ENCODE measurements at regions not wholly inside any gene's neighbourhood (a gene's known extent, or its start where the extent isn't known, plus 50 kb on each side); places are given as distances from the start of the nearest gene placed in this dataset.

DNA sequence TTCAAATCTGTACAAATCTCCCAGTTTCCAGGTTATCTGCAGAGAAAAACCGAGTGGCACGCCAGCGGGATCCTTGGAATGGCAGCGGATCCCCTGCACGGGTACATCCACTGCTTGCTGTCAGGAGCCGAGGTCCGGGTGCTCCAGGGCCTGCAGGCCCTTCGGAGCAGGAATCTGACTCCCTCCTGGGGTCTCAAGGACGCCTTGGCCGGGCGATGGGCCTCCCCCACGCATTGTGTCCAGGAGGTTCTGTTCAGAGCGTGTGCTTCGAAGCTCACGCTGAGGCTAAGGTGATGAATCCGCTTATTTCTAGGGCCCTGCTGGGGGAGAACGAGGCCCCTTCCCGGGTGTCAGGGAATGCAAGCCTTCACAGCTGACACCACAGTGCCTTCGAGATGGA, 148.9 kb downstream of the SOX1 start:
- Mint-ChIP-seq H3K4me3 (no peak overlapping the region), H3K36me3 (ENCODE audit: low read depth) (no peaks in the 10 kb centered on the region), H3K9me3 (no peaks in the 10 kb centered on the region), H3K4me1 (peaks cover 6% of the 10 kb centered on the region; the same call in 1 of the 3 replicates), H3K27ac (no peak overlapping the region), H3K27me3 (ENCODE audit: insufficient read depth, low read depth, poor library complexity) (peaks cover 10% of the 10 kb centered on the region)
- Histone ChIP-seq H2AFZ (no peak overlapping the region), H3F3A (replicated peaks; ENCODE audit: low read depth) (no peaks in the 10 kb centered on the region), H4K20me1 (replicated peaks; ENCODE audit: insufficient read depth) (no peaks in the 10 kb centered on the region), H3K4me2 (no peak overlapping the region), H3K4me3 (no peak overlapping the region), H3K36me3 (ENCODE audit: insufficient read depth) (no peaks in the 10 kb centered on the region), H3K27ac (ENCODE audit: low read depth) (no peak overlapping the region), H3K27me3 (ENCODE audit: insufficient read depth) (no peaks in the 10 kb centered on the region), H3K4me1 (ENCODE audit: insufficient read depth) (no peaks in the 10 kb centered on the region), H3K9me2 (ENCODE audit: insufficient read depth) (no peaks in the 10 kb centered on the region), H3K79me2 (replicated peaks; ENCODE audit: insufficient read depth) (no peaks in the 10 kb centered on the region)
- DNase-seq (ENCODE audit: low spot score) (no peak), ATAC-seq (no peak)
- TF ChIP-seq EZH2 (IDR thresholded peaks at IDR 0.05; ENCODE audit: low read depth, unreplicated experiment) (no peak), STAT1 (IDR thresholded peaks at IDR 0.05; ENCODE audit: unreplicated experiment) (no peak), ZNF114 (CRISPR knock-in tag; IDR thresholded peaks at IDR 0.05) (no peak), NANOG (IDR thresholded peaks at IDR 0.05; ENCODE audit: borderline replicate concordance) (no peak), EZH2phosphoT487 (IDR thresholded peaks at IDR 0.05; ENCODE audit: unreplicated experiment) (no peak), JUNB (IDR thresholded peaks at IDR 0.05; ENCODE audit: unreplicated experiment) (no peak), CREB1 (CRISPR knock-in tag; IDR thresholded peaks at IDR 0.05; ENCODE audit: low read depth) (no peak), POLR2AphosphoS5 (IDR thresholded peaks at IDR 0.05; ENCODE audit: low read depth) (no peak), ZNF331 (CRISPR knock-in tag; IDR thresholded peaks at IDR 0.05; ENCODE audit: low read depth) (no peak)
- TF ChIP-seq, protein P1, sequence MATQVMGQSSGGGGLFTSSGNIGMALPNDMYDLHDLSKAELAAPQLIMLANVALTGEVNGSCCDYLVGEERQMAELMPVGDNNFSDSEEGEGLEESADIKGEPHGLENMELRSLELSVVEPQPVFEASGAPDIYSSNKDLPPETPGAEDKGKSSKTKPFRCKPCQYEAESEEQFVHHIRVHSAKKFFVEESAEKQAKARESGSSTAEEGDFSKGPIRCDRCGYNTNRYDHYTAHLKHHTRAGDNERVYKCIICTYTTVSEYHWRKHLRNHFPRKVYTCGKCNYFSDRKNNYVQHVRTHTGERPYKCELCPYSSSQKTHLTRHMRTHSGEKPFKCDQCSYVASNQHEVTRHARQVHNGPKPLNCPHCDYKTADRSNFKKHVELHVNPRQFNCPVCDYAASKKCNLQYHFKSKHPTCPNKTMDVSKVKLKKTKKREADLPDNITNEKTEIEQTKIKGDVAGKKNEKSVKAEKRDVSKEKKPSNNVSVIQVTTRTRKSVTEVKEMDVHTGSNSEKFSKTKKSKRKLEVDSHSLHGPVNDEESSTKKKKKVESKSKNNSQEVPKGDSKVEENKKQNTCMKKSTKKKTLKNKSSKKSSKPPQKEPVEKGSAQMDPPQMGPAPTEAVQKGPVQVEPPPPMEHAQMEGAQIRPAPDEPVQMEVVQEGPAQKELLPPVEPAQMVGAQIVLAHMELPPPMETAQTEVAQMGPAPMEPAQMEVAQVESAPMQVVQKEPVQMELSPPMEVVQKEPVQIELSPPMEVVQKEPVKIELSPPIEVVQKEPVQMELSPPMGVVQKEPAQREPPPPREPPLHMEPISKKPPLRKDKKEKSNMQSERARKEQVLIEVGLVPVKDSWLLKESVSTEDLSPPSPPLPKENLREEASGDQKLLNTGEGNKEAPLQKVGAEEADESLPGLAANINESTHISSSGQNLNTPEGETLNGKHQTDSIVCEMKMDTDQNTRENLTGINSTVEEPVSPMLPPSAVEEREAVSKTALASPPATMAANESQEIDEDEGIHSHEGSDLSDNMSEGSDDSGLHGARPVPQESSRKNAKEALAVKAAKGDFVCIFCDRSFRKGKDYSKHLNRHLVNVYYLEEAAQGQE (IDR thresholded peaks at IDR 0.05; ENCODE audit: unreplicated experiment), result no peak
- TF ChIP-seq, protein P2, sequence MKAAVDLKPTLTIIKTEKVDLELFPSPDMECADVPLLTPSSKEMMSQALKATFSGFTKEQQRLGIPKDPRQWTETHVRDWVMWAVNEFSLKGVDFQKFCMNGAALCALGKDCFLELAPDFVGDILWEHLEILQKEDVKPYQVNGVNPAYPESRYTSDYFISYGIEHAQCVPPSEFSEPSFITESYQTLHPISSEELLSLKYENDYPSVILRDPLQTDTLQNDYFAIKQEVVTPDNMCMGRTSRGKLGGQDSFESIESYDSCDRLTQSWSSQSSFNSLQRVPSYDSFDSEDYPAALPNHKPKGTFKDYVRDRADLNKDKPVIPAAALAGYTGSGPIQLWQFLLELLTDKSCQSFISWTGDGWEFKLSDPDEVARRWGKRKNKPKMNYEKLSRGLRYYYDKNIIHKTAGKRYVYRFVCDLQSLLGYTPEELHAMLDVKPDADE (IDR thresholded peaks at IDR 0.05), result no peak
- TF ChIP-seq, protein P3, sequence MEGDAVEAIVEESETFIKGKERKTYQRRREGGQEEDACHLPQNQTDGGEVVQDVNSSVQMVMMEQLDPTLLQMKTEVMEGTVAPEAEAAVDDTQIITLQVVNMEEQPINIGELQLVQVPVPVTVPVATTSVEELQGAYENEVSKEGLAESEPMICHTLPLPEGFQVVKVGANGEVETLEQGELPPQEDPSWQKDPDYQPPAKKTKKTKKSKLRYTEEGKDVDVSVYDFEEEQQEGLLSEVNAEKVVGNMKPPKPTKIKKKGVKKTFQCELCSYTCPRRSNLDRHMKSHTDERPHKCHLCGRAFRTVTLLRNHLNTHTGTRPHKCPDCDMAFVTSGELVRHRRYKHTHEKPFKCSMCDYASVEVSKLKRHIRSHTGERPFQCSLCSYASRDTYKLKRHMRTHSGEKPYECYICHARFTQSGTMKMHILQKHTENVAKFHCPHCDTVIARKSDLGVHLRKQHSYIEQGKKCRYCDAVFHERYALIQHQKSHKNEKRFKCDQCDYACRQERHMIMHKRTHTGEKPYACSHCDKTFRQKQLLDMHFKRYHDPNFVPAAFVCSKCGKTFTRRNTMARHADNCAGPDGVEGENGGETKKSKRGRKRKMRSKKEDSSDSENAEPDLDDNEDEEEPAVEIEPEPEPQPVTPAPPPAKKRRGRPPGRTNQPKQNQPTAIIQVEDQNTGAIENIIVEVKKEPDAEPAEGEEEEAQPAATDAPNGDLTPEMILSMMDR (conservative IDR thresholded peaks at IDR 0.05; ENCODE audit: low read depth in 2 of 2), result no peak
- TF ChIP-seq, protein P4, sequence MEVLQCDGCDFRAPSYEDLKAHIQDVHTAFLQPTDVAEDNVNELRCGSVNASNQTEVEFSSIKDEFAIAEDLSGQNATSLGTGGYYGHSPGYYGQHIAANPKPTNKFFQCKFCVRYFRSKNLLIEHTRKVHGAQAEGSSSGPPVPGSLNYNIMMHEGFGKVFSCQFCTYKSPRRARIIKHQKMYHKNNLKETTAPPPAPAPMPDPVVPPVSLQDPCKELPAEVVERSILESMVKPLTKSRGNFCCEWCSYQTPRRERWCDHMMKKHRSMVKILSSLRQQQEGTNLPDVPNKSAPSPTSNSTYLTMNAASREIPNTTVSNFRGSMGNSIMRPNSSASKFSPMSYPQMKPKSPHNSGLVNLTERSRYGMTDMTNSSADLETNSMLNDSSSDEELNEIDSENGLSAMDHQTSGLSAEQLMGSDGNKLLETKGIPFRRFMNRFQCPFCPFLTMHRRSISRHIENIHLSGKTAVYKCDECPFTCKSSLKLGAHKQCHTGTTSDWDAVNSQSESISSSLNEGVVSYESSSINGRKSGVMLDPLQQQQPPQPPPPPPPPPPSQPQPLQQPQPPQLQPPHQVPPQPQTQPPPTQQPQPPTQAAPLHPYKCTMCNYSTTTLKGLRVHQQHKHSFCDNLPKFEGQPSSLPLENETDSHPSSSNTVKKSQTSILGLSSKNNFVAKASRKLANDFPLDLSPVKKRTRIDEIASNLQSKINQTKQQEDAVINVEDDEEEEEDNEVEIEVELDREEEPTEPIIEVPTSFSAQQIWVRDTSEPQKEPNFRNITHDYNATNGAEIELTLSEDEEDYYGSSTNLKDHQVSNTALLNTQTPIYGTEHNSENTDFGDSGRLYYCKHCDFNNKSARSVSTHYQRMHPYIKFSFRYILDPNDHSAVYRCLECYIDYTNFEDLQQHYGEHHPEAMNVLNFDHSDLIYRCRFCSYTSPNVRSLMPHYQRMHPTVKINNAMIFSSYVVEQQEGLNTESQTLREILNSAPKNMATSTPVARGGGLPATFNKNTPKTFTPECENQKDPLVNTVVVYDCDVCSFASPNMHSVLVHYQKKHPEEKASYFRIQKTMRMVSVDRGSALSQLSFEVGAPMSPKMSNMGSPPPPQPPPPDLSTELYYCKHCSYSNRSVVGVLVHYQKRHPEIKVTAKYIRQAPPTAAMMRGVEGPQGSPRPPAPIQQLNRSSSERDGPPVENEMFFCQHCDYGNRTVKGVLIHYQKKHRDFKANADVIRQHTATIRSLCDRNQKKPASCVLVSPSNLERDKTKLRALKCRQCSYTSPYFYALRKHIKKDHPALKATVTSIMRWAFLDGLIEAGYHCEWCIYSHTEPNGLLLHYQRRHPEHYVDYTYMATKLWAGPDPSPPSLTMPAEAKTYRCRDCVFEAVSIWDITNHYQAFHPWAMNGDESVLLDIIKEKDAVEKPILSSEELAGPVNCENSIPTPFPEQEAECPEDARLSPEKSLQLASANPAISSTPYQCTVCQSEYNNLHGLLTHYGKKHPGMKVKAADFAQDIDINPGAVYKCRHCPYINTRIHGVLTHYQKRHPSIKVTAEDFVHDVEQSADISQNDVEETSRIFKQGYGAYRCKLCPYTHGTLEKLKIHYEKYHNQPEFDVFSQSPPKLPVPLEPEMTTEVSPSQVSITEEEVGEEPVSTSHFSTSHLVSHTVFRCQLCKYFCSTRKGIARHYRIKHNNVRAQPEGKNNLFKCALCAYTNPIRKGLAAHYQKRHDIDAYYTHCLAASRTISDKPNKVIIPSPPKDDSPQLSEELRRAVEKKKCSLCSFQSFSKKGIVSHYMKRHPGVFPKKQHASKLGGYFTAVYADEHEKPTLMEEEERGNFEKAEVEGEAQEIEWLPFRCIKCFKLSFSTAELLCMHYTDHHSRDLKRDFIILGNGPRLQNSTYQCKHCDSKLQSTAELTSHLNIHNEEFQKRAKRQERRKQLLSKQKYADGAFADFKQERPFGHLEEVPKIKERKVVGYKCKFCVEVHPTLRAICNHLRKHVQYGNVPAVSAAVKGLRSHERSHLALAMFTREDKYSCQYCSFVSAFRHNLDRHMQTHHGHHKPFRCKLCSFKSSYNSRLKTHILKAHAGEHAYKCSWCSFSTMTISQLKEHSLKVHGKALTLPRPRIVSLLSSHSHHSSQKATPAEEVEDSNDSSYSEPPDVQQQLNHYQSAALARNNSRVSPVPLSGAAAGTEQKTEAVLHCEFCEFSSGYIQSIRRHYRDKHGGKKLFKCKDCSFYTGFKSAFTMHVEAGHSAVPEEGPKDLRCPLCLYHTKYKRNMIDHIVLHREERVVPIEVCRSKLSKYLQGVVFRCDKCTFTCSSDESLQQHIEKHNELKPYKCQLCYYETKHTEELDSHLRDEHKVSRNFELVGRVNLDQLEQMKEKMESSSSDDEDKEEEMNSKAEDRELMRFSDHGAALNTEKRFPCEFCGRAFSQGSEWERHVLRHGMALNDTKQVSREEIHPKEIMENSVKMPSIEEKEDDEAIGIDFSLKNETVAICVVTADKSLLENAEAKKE (CRISPR knock-in tag; IDR thresholded peaks at IDR 0.05), result no peak

Data from GM23338 (cell line).